Vagina (tissue), 2 donors: ENCODE measurements at regions not wholly inside any gene's neighbourhood (a gene's known extent, or its start where the extent isn't known, plus 50 kb on each side); places are given as distances from the start of the nearest gene placed in this dataset.

Source experiments
- DNase-seq, 2 donors: peaks; one replicate each; pipeline ENCODE4 v3.0.0-alpha.2; 2017; ENCODE audit errors: extremely low spot score in 2 of 2
- H3K27ac ChIP-seq: fragments of 200-600 bp; sonication (generic); one replicate; pipeline ENCODE4 v1.5.1; 2019
- H3K27me3 ChIP-seq: fragments of 200-600 bp; sonication (generic); one replicate; pipeline ENCODE4 v1.5.1; 2019
- H3K36me3 ChIP-seq, 2 donors: fragments of 200-600 bp; sonication (generic); one replicate each; pipeline ENCODE4 v1.5.1; 2017 to 2019
- H3K4me1 ChIP-seq: fragments of 200-600 bp; sonication (generic); one replicate; pipeline ENCODE4 v1.5.1; 2019
- H3K4me3 ChIP-seq, 2 donors: fragments of 200-600 bp; sonication (generic); 1 replicate in 1 of 2; 2 replicates in 1 of 2; pipeline ENCODE4 v1.5.1; 2016 to 2019
- H3K9me3 ChIP-seq: fragments of 200-600 bp; sonication (generic); one replicate; pipeline ENCODE4 v1.5.1; 2019
- POLR2A ChIP-seq, 2 donors: fragments of 450-650 bp; IDR thresholded peaks; one replicate each; pipeline ENCODE4 v1.6.1; 2017; ENCODE audit warnings: antibody characterized with exemption in 2 of 2, mild to moderate bottlenecking in 2 of 2, moderate library complexity in 2 of 2
- POLR2AphosphoS5 ChIP-seq, 2 donors: sonication (generic); formaldehyde crosslinking; IDR thresholded peaks; one replicate each; pipeline ENCODE4 v1.9.0; 2017; ENCODE audit warnings: antibody characterized with exemption in 2 of 2, mild to moderate bottlenecking in 2 of 2, low read depth in 1 of 2; ENCODE audit not compliant: insufficient read depth in 1 of 2
- intact Hi-C: fragments of 100-400 bp; cut with DNase I; formaldehyde crosslinking; loops from one replicate; pipeline ENCODE4 v1.15.1; 2023
- TF ChIP-seq, protein P1 (sequence below), 3 experiments: fragments of 450-650 bp in 2 of 3; fragments of 200-600 bp in 1 of 3; sonication (generic) in 1 of 3; IDR thresholded peaks; one replicate each; pipeline ENCODE4 v1.5.1; 2017 to 2019; ENCODE audit warnings: antibody characterized with exemption in 3 of 3, mild to moderate bottlenecking in 2 of 3, moderate library complexity in 2 of 3

DNA sequence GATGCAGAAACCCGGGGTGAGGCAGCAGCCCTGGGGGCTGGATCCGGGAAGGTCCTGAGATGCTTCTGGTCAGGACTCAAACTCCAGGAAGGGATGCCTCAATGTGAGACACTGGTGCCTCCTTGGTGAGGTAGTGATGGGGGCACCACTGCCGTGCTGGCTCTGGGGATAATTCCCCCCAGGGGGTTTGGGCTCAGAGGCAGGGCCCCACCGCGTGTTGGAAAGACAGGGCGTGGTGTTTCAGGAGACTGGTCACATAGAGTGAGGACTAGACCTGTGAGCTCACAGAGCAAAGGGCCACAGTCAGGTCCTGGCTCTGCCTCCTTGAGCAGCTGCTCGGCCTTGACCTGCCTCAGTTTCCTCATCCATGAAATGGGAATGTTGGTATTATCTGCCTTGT lies 361.9 kb downstream of the GLRX3 start:
- Histone ChIP-seq H3K27ac (no peak overlapping the region), H3K9me3 (no peaks in the 10 kb centered on the region), H3K4me3 (no peak overlapping the region), H3K27me3 (no peaks in the 10 kb centered on the region), H3K4me1 (no peaks in the 10 kb centered on the region), H3K36me3 (no peaks in the 10 kb centered on the region)
- intact Hi-C loops, result no loop called here
- DNase-seq, result peak; percentile 52 to 79
- TF ChIP-seq POLR2AphosphoS5 (IDR thresholded peaks at IDR 0.05; ENCODE audit: insufficient read depth in 1 of 2, low read depth in 1 of 2) (no peak), POLR2A (IDR thresholded peaks at IDR 0.05) (no peak)
- TF ChIP-seq, protein P1, sequence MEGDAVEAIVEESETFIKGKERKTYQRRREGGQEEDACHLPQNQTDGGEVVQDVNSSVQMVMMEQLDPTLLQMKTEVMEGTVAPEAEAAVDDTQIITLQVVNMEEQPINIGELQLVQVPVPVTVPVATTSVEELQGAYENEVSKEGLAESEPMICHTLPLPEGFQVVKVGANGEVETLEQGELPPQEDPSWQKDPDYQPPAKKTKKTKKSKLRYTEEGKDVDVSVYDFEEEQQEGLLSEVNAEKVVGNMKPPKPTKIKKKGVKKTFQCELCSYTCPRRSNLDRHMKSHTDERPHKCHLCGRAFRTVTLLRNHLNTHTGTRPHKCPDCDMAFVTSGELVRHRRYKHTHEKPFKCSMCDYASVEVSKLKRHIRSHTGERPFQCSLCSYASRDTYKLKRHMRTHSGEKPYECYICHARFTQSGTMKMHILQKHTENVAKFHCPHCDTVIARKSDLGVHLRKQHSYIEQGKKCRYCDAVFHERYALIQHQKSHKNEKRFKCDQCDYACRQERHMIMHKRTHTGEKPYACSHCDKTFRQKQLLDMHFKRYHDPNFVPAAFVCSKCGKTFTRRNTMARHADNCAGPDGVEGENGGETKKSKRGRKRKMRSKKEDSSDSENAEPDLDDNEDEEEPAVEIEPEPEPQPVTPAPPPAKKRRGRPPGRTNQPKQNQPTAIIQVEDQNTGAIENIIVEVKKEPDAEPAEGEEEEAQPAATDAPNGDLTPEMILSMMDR (IDR thresholded peaks at IDR 0.05), result no peak

DNA sequence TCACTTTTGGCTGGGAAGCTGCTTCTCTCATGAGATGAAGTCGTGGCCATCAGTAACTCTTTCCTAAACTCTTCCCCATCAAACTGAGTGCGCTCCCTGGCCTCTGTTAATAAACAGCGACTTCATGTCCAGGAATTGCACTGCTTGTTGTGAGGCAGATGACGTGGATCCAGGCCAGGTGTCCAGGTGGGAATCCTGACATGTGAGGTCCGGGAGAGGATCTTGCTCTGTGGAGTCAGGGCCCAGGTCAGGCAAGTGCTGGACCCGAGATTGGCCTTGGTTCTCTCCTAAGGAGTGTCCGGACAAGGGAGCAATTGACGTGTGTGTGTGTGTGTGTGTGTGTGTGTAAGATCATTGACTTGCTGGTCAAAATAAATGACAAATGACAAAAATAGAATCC lies 362.7 kb downstream of the GLRX3 start:
- intact Hi-C loops, result no loop called here
- H3K27ac ChIP-seq, result no peak overlapping the region
- H3K9me3 ChIP-seq, result no peaks in the 10 kb centered on the region
- TF ChIP-seq POLR2AphosphoS5 (IDR thresholded peaks at IDR 0.05; ENCODE audit: insufficient read depth in 1 of 2, low read depth in 1 of 2), result no peak
- TF ChIP-seq, protein P1 (IDR thresholded peaks at IDR 0.05), result no peak
- no peak for TF ChIP-seq POLR2A (IDR thresholded peaks at IDR 0.05)
- H3K27me3 ChIP-seq, result no peaks in the 10 kb centered on the region
- no peaks in the 10 kb centered on the region for H3K4me1 ChIP-seq
- H3K36me3 ChIP-seq, result no peaks in the 10 kb centered on the region
- peak in 1 of 2 donors; percentile 44 for DNase-seq
- H3K4me3 ChIP-seq, result no peak overlapping the region

DNA sequence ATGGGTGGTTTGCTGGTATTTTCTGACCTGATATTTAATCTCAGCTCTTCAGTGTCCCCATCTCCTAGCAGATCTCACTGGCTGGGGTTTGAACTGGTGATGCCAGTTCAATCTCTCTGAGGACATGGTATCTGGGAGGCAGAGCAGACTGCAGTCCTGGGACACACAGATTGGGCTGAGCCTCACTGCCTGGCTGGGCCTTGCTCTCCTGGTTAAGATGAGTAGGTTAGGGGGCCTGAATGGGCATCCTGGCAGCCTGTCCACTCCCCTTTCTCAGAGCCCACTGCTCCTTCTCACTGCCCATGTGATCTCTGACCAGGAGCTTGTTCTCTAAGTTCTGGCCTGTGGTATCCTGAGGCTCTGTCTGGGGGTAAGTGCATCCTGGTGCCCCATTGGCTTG lies 363.4 kb downstream of the GLRX3 start:
- H3K4me1 ChIP-seq, result no peaks in the 10 kb centered on the region
- peak in 1 of 2 donors; percentile 42 for DNase-seq
- H3K4me3 ChIP-seq, result no peak overlapping the region
- TF ChIP-seq, protein P1 (IDR thresholded peaks at IDR 0.05), result no peak
- TF ChIP-seq POLR2A (IDR thresholded peaks at IDR 0.05) (no peak), POLR2AphosphoS5 (IDR thresholded peaks at IDR 0.05; ENCODE audit: insufficient read depth in 1 of 2, low read depth in 1 of 2) (no peak)
- intact Hi-C loops, result no loop called here
- no peaks in the 10 kb centered on the region for H3K9me3 ChIP-seq
- H3K27ac ChIP-seq, result no peak overlapping the region
- H3K27me3 ChIP-seq, result no peaks in the 10 kb centered on the region
- no peaks in the 10 kb centered on the region for H3K36me3 ChIP-seq

- H3K27me3 ChIP-seq, result no peaks in the 10 kb centered on the region
- H3K9me3 ChIP-seq, result no peaks in the 10 kb centered on the region
- no peak overlapping the region for H3K4me3 ChIP-seq
- H3K27ac ChIP-seq, result no peak overlapping the region
- TF ChIP-seq, protein P1 (IDR thresholded peaks at IDR 0.05), result no peak
- no peak for TF ChIP-seq POLR2A (IDR thresholded peaks at IDR 0.05)
- TF ChIP-seq POLR2AphosphoS5 (IDR thresholded peaks at IDR 0.05; ENCODE audit: insufficient read depth in 1 of 2, low read depth in 1 of 2), result no peak
- peak; percentile 47 to 77 for DNase-seq
- intact Hi-C loops, result no loop called here
- no peaks in the 10 kb centered on the region for H3K36me3 ChIP-seq
- H3K4me1 ChIP-seq, result no peaks in the 10 kb centered on the region
Measured at GRCh38 chr10:130500261-130501000, 364.2 kb downstream of the GLRX3 start.

DNA sequence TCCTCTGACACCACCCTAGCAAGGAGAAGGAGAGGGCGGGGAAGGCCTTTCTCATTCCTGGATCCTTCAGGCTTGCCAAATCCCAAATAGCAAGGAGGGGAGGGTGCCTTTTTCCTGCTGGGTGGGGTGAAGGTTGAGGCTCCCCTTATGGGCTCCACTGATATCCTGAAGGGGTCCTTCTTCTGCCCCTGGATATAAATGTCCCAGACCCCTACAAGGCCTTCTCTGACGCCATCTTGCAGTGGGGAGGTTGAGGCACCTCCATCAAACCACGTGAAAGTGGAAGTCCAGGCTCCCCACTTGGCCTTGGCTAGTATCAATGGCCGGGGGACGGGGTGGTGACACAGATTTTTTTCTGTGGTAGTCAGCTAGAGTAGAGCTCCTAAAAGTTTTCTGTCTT lies 371.3 kb downstream of the GLRX3 start:
- Histone ChIP-seq H3K27ac (no peak overlapping the region), H3K36me3 (no peaks in the 10 kb centered on the region), H3K4me3 (no peak overlapping the region), H3K4me1 (no peaks in the 10 kb centered on the region), H3K9me3 (no peaks in the 10 kb centered on the region), H3K27me3 (no peaks in the 10 kb centered on the region)
- TF ChIP-seq POLR2A (IDR thresholded peaks at IDR 0.05) (no peak), POLR2AphosphoS5 (IDR thresholded peaks at IDR 0.05; ENCODE audit: insufficient read depth in 1 of 2, low read depth in 1 of 2) (no peak)
- TF ChIP-seq, protein P1 (IDR thresholded peaks at IDR 0.05), result no peak
- intact Hi-C loops, result no loop called here
- peak in 1 of 2 donors; percentile 74 for DNase-seq
